ENCODE measurements at regions not wholly inside any gene's neighbourhood (a gene's known extent, or its start where the extent isn't known, plus 50 kb on each side); places are given as distances from the start of the nearest gene placed in this dataset.

GRCh38 chr9:135372501-135373008 lies 107.0 kb upstream of the PPP1R26 start:
- H4K20me1 ChIP-seq (ENCODE audit: low read depth, low read length): no peaks in the 10 kb centered on the region
- H3K9me3 ChIP-seq (ENCODE audit: insufficient read depth, low read length): no peaks in the 10 kb centered on the region
- H3F3A ChIP-seq (ENCODE audit: insufficient read depth): no peaks in the 10 kb centered on the region
- H3K36me3 ChIP-seq (ENCODE audit: low read length): no peaks in the 10 kb centered on the region
- H3K4me2 ChIP-seq (ENCODE audit: low read depth, low read length, poor library complexity, severe bottlenecking): no peak overlapping the region
- no peak overlapping the region for H2AFZ ChIP-seq (ENCODE audit: low read depth, low read length, severe bottlenecking)
- H3K4me3 ChIP-seq (ENCODE audit: insufficient read depth, low read length, poor library complexity, severe bottlenecking): no peak overlapping the region
- no peak overlapping the region for H3K9ac ChIP-seq (ENCODE audit: low read length)
- H3K27me3 ChIP-seq (ENCODE audit: low read length): no peaks in the 10 kb centered on the region
- H3K79me2 ChIP-seq (ENCODE audit: insufficient read depth, low read length): no peaks in the 10 kb centered on the region
- no peaks in the 10 kb centered on the region for H3K9me2 ChIP-seq (replicated peaks; ENCODE audit: insufficient read depth, low read length)
- H3K27ac ChIP-seq (ENCODE audit: low read depth, low read length): no peak overlapping the region
- TF ChIP-seq EZH2phosphoT487 (conservative IDR thresholded peaks at IDR 0.05; ENCODE audit: low read length) (no peak), CTCF (IDR thresholded peaks at IDR 0.05; ENCODE audit: insufficient read depth, low read length, poor library complexity, severe bottlenecking) (no peak)

GRCh38 chr9:135373151-135373685 lies 106.4 kb upstream of the PPP1R26 start:
- H3K27me3 ChIP-seq (ENCODE audit: low read length): no peaks in the 10 kb centered on the region
- H3K4me2 ChIP-seq (ENCODE audit: low read depth, low read length, poor library complexity, severe bottlenecking): no peak overlapping the region
- H3K79me2 ChIP-seq (ENCODE audit: insufficient read depth, low read length): no peaks in the 10 kb centered on the region
- no peak overlapping the region for H3K27ac ChIP-seq (ENCODE audit: low read depth, low read length)
- H3K9me2 ChIP-seq (replicated peaks; ENCODE audit: insufficient read depth, low read length): no peaks in the 10 kb centered on the region
- H3K9me3 ChIP-seq (ENCODE audit: insufficient read depth, low read length): no peaks in the 10 kb centered on the region
- no peak overlapping the region for H3K4me3 ChIP-seq (ENCODE audit: insufficient read depth, low read length, poor library complexity, severe bottlenecking)
- H4K20me1 ChIP-seq (ENCODE audit: low read depth, low read length): no peaks in the 10 kb centered on the region
- TF ChIP-seq EZH2phosphoT487 (conservative IDR thresholded peaks at IDR 0.05; ENCODE audit: low read length): no peak
- TF ChIP-seq CTCF (IDR thresholded peaks at IDR 0.05; ENCODE audit: insufficient read depth, low read length, poor library complexity, severe bottlenecking): no peak
- H3K36me3 ChIP-seq (ENCODE audit: low read length): no peaks in the 10 kb centered on the region
- H2AFZ ChIP-seq (ENCODE audit: low read depth, low read length, severe bottlenecking): no peak overlapping the region
- no peak overlapping the region for H3K9ac ChIP-seq (ENCODE audit: low read length)
- no peaks in the 10 kb centered on the region for H3F3A ChIP-seq (ENCODE audit: insufficient read depth)

- no peaks in the 10 kb centered on the region for H3K27me3 ChIP-seq (ENCODE audit: low read length)
- H3K9ac ChIP-seq (ENCODE audit: low read length): no peak overlapping the region
- no peak overlapping the region for H2AFZ ChIP-seq (ENCODE audit: low read depth, low read length, severe bottlenecking)
- H3K79me2 ChIP-seq (ENCODE audit: insufficient read depth, low read length): no peaks in the 10 kb centered on the region
- H4K20me1 ChIP-seq (ENCODE audit: low read depth, low read length): no peaks in the 10 kb centered on the region
- H3K36me3 ChIP-seq (ENCODE audit: low read length): no peaks in the 10 kb centered on the region
- no peaks in the 10 kb centered on the region for H3F3A ChIP-seq (ENCODE audit: insufficient read depth)
- H3K4me3 ChIP-seq (ENCODE audit: insufficient read depth, low read length, poor library complexity, severe bottlenecking): no peak overlapping the region
- no peaks in the 10 kb centered on the region for H3K9me3 ChIP-seq (ENCODE audit: insufficient read depth, low read length)
- TF ChIP-seq EZH2phosphoT487 (conservative IDR thresholded peaks at IDR 0.05; ENCODE audit: low read length) (no peak), CTCF (IDR thresholded peaks at IDR 0.05; ENCODE audit: insufficient read depth, low read length, poor library complexity, severe bottlenecking) (no peak)
- H3K4me2 ChIP-seq (ENCODE audit: low read depth, low read length, poor library complexity, severe bottlenecking): no peak overlapping the region
- no peak overlapping the region for H3K27ac ChIP-seq (ENCODE audit: low read depth, low read length)
- H3K9me2 ChIP-seq (replicated peaks; ENCODE audit: insufficient read depth, low read length): no peaks in the 10 kb centered on the region
Observed at GRCh38 chr9:135373820-135374219, 105.8 kb upstream of the PPP1R26 start.
